ENCODE measurements at regions not wholly inside any gene's neighbourhood (a gene's known extent, or its start where the extent isn't known, plus 50 kb on each side); places are given as distances from the start of the nearest gene placed in this dataset.

- TF ChIP-seq FOXA1 (IDR thresholded peaks at IDR 0.05), result no peak
- no peak for TF ChIP-seq CTCF (IDR thresholded peaks at IDR 0.05; ENCODE audit: low read depth, low read length, missing input control)
- TF ChIP-seq YY1 (IDR thresholded peaks at IDR 0.05), result no peak
- no peak for TF ChIP-seq RAD21 (IDR thresholded peaks at IDR 0.05)
- TF ChIP-seq REST (IDR thresholded peaks at IDR 0.05), result no peak
- no peak for TF ChIP-seq GABPA (IDR thresholded peaks at IDR 0.05 in 1 of 2, conservative IDR thresholded peaks at IDR 0.05 in 1 of 2)
- TF ChIP-seq SP1 (IDR thresholded peaks at IDR 0.05), result no peak
- no peak for TF ChIP-seq JUND (IDR thresholded peaks at IDR 0.05)
- TF ChIP-seq ATF3 (IDR thresholded peaks at IDR 0.05), result no peak
- TF ChIP-seq MAX (IDR thresholded peaks at IDR 0.05), result no peak
- no peak for TF ChIP-seq RXRA (IDR thresholded peaks at IDR 0.05)
- no peak for TF ChIP-seq TAF1 (conservative IDR thresholded peaks at IDR 0.05)
- no peak for TF ChIP-seq ZBTB33 (IDR thresholded peaks at IDR 0.05)
These were observed 666.6 kb upstream of the ROBO1 start for GRCh38 chr3:80434366-80434765.
